ACC112 (cell line): ENCODE measurements at regions not wholly inside any gene's neighbourhood (a gene's known extent, or its start where the extent isn't known, plus 50 kb on each side); places are given as distances from the start of the nearest gene placed in this dataset.

Experiments used
- H2AFZ ChIP-seq: fragments of 200-600 bp; sonication (generic); one replicate; pipeline ENCODE4 v1.6.0; 2017; ENCODE audit warnings: antibody characterized with exemption, low read length; ENCODE audit not compliant: unreplicated experiment
- H3K27ac ChIP-seq: fragments of 200-600 bp; sonication (generic); 2 replicates; pipeline ENCODE4 v1.5.1; 2014; ENCODE audit warnings: low read depth, mild to moderate bottlenecking, antibody characterized with exemption, low read length, moderate library complexity
- H3K27me3 ChIP-seq: fragments of 200-600 bp; sonication (generic); 2 replicates; pipeline ENCODE4 v1.6.1; 2014; ENCODE audit warnings: mild to moderate bottlenecking, antibody characterized with exemption, low read length, moderate library complexity, mixed read lengths; ENCODE audit not compliant: insufficient read depth
- H3K36me3 ChIP-seq: fragments of 200-600 bp; sonication (generic); 2 replicates; pipeline ENCODE4 v1.6.1; 2016; ENCODE audit warnings: mild to moderate bottlenecking, antibody characterized with exemption, low read length, moderate library complexity, mixed read lengths; ENCODE audit not compliant: insufficient read depth
- H3K4me1 ChIP-seq: fragments of 200-600 bp; sonication (generic); one replicate; pipeline ENCODE4 v1.6.1; 2016; ENCODE audit warnings: low read length, mixed read lengths; ENCODE audit not compliant: insufficient read depth, unreplicated experiment, control insufficient read depth
- H3K4me3 ChIP-seq: fragments of 200-600 bp; sonication (generic); 2 replicates; pipeline ENCODE4 v1.5.1; 2014; ENCODE audit warnings: mild to moderate bottlenecking, low read depth, low read length
- H3K79me2 ChIP-seq: fragments of 200-600 bp; sonication (generic); one replicate; pipeline ENCODE4 v1.6.0; 2016; ENCODE audit warnings: low read length; ENCODE audit not compliant: control insufficient read depth, unreplicated experiment, insufficient read depth

DNA sequence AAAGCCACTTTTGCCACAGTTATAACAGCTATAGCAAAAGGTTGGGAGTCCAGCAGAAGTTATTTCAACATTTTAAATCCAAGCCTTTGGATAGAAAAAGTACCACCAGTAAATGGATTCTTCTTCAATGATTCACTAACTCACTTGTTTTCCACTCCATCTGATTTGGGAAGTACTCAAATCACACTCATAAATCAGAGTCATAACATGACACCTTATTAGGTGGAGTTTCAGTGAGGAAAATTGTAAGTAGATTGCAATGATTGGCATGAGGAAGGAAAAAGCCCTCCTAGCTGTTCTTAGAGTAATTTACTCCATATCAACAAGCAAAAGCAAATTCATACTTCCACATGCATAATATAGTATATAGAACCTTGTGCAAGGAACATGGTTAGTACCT, 132.9 kb downstream of the NR4A2 start:
- Histone ChIP-seq H3K36me3 (no peaks in the 10 kb centered on the region), H3K4me1 (no peaks in the 10 kb centered on the region), H2AFZ (no peak overlapping the region), H3K27me3 (no peaks in the 10 kb centered on the region), H3K79me2 (no peaks in the 10 kb centered on the region), H3K4me3 (no peak overlapping the region), H3K27ac (no peak overlapping the region)

DNA sequence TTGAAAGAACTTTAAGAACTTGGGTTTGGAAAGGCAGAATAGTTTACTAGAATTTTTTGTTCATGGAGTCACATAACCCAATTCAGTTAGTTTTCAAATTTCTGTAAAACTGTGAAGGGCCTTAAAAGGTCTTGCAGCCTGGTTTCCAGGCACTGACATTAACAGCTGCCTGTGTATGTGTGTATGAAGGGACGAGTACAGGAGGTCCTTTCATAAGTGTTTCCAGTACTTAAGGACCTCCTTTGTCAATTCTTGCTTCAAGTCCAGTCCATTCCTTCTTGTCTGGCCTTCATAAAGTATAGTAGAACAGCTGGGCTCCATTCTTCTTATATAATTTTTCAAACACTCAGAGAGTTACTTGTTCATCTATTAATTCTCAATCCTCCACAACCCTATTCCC, 136.5 kb downstream of the NR4A2 start:
- Histone ChIP-seq H2AFZ (no peak overlapping the region), H3K4me1 (peaks cover 4% of the 10 kb centered on the region), H3K79me2 (no peaks in the 10 kb centered on the region), H3K27me3 (no peaks in the 10 kb centered on the region), H3K27ac (no peak overlapping the region), H3K4me3 (no peak overlapping the region), H3K36me3 (no peaks in the 10 kb centered on the region)

- no peaks in the 10 kb centered on the region for H3K27me3 ChIP-seq
- no peaks in the 10 kb centered on the region for H3K36me3 ChIP-seq
- peaks cover 4% of the 10 kb centered on the region for H3K4me1 ChIP-seq
- peak overlapping the region; percentile 37 for H2AFZ ChIP-seq
- H3K79me2 ChIP-seq = no peaks in the 10 kb centered on the region
- peak overlapping the region; percentile 18 for H3K4me3 ChIP-seq
- no peak overlapping the region for H3K27ac ChIP-seq
Measured at GRCh38 chr2:156192468-156192867, 140.1 kb downstream of the NR4A2 start.

DNA sequence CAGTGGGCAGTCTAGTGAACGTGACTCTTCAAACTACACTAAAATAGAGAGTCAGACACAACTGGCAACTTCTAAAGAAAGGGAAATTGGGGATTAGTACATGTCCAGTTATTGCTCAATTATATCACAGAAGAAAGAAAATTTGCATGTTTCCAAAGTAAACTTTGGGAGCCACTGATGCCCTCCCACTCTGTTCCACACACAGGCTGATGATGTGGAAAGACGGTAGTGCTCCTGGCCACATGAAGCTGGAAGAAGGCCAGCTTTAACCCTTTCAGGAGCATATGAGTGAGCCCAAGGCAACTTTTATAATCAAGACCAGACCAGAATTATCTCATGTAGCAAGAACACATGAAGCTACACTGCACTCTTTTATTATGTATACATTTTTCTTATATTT, 141.0 kb downstream of the NR4A2 start:
- no peaks in the 10 kb centered on the region for H3K36me3 ChIP-seq
- no peak overlapping the region for H3K4me3 ChIP-seq
- no peak overlapping the region for H3K27ac ChIP-seq
- peaks cover 4% of the 10 kb centered on the region for H3K4me1 ChIP-seq
- no peaks in the 10 kb centered on the region for H3K79me2 ChIP-seq
- no peak overlapping the region for H2AFZ ChIP-seq
- H3K27me3 ChIP-seq = no peaks in the 10 kb centered on the region

- Histone ChIP-seq H3K4me3 (no peak overlapping the region), H3K79me2 (no peaks in the 10 kb centered on the region), H3K27me3 (no peaks in the 10 kb centered on the region), H3K27ac (no peak overlapping the region), H3K36me3 (no peaks in the 10 kb centered on the region), H2AFZ (no peak overlapping the region), H3K4me1 (peaks cover 4% of the 10 kb centered on the region)
Measured at GRCh38 chr2:156190517-156190916, 142.0 kb downstream of the NR4A2 start.

DNA sequence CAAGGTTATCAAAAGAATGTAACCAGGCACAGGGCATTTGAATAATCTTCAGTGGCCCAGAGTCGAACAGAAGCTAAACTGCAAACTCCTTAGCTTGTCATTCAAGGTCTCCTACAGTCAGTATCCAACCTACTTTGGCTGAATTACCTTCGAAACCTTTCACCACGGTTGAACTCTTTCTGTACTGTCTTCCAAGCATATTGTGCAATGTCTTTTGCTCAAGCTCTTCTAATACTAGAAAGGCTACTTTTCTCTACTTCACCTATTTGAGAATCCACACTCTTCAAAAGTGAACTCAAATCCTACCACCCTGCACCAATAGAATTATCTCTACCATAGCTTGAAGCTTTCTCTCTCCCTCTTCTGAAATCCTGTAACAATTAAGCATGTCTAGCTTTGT, 142.9 kb downstream of the NR4A2 start:
- peaks cover 4% of the 10 kb centered on the region for H3K4me1 ChIP-seq
- H3K36me3 ChIP-seq = no peaks in the 10 kb centered on the region
- H3K27me3 ChIP-seq = no peaks in the 10 kb centered on the region
- no peak overlapping the region for H3K4me3 ChIP-seq
- H3K27ac ChIP-seq = no peak overlapping the region
- H3K79me2 ChIP-seq = no peaks in the 10 kb centered on the region
- H2AFZ ChIP-seq = no peak overlapping the region

DNA sequence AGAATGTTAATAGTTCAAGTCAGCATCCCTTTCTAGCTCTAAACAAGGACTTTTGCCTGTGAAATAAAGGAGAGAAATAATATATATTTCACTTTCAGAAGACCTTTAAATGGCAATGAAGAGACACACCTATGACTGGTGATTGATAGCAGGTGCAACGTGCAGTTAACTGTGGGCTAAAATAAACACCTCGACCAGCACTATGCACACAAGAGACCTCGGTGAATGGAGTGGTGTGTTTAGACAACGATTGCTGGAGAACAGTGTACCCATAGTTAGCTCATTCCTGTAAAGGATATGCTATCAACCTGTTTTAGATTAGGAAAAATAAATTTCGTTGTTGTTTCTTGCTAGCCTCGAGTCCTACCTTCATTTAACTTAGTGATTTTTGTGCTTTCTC, 143.4 kb downstream of the NR4A2 start:
- Histone ChIP-seq H3K27ac (no peak overlapping the region), H3K36me3 (no peaks in the 10 kb centered on the region), H3K79me2 (no peaks in the 10 kb centered on the region), H3K4me1 (peaks cover 4% of the 10 kb centered on the region), H2AFZ (no peak overlapping the region), H3K27me3 (peaks cover 2% of the 10 kb centered on the region; the same call in 1 of the 2 replicates), H3K4me3 (no peak overlapping the region)

GRCh38 chr2:156182132-156182531, 150.4 kb downstream of the NR4A2 start:
- Histone ChIP-seq H2AFZ (no peak overlapping the region), H3K36me3 (no peaks in the 10 kb centered on the region), H3K79me2 (no peaks in the 10 kb centered on the region), H3K27ac (no peak overlapping the region), H3K4me3 (no peak overlapping the region), H3K4me1 (no peaks in the 10 kb centered on the region), H3K27me3 (peaks cover 7% of the 10 kb centered on the region; the same call in 1 of the 2 replicates)

- Histone ChIP-seq H2AFZ (no peak overlapping the region), H3K4me3 (no peak overlapping the region), H3K27me3 (peaks cover 7% of the 10 kb centered on the region; the same call in 1 of the 2 replicates), H3K36me3 (no peaks in the 10 kb centered on the region), H3K4me1 (no peaks in the 10 kb centered on the region), H3K27ac (no peak overlapping the region), H3K79me2 (no peaks in the 10 kb centered on the region)
Measured at GRCh38 chr2:156181208-156181607, 151.3 kb downstream of the NR4A2 start.

- H3K79me2 ChIP-seq = no peaks in the 10 kb centered on the region
- no peaks in the 10 kb centered on the region for H3K27me3 ChIP-seq
- no peaks in the 10 kb centered on the region for H3K4me1 ChIP-seq
- H3K4me3 ChIP-seq = no peak overlapping the region
- no peak overlapping the region for H3K27ac ChIP-seq
- H2AFZ ChIP-seq = no peak overlapping the region
- no peaks in the 10 kb centered on the region for H3K36me3 ChIP-seq
Measured at GRCh38 chr2:156177654-156178053, 154.9 kb downstream of the NR4A2 start.

- Histone ChIP-seq H3K36me3 (no peaks in the 10 kb centered on the region), H3K4me3 (no peak overlapping the region), H3K27ac (no peak overlapping the region)
Measured at GRCh38 chr2:156175946-156176345, 156.6 kb downstream of the NR4A2 start.

More at GRCh38 chr2:156175946-156176345, 156.6 kb downstream of the NR4A2 start:
- H3K27me3 ChIP-seq = no peaks in the 10 kb centered on the region
- H3K4me1 ChIP-seq = no peaks in the 10 kb centered on the region
- no peak overlapping the region for H2AFZ ChIP-seq
- H3K79me2 ChIP-seq = no peaks in the 10 kb centered on the region
